Ammon's horn (tissue), 1 donor: ENCODE measurements at regions not wholly inside any gene's neighbourhood (a gene's known extent, or its start where the extent isn't known, plus 50 kb on each side); places are given as distances from the start of the nearest gene placed in this dataset.
A peak's percentile ranks its signal among the peaks of the same experiment; 100 is the strongest.
"Not testable (repeated sequence)": the region's sequence is repeated elsewhere in the genome, so short reads cannot be mapped to it uniquely, and the experiment has no call there.

Experiments used
- DNase-seq: peaks from one replicate; pipeline ENCODE4 v3.0.0-alpha.2; 2016; ENCODE audit warnings: low spot score

- DNase-seq: no peak
Observed at GRCh38 chr11:93902921-93903320, 52.5 kb upstream of the VSTM5 start.

DNA sequence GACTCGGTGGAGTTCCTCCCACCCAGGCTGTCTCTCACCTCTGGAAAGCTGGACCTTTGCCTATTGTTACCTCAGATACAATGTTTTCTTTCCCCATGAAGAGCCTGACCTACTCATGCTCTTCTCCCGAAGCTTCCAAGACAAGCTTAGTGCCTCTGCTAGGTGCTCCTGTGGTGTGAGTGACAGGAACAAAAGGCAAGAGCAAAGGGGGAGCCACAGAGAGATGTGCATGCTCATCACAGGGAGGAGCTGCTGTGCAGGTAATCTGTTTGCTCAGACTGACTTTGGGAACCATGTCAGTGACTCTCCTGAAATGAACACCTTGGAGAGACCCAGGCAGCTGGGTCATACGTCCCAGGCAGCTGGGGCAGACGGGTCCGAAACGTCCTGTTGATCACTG, 53.6 kb upstream of the VSTM5 start:
- no peak for DNase-seq

DNA sequence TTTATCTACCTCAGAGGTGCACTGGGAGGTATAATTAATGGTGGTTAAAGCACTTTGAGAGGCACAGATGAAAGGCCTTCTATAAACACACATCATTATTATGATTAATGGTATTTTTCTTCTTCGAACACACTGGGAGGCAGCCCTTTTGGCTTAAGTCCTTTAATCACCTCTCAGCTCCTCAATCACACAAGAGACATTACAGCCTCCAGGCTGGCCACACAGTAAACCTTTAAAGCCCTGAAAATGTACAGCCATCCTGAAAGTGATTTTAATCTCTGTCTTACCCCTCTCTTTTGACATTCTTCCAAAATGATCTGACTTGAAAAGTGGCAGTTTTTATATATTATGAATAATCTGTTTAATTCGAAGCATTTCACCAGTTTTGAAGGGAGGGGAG, 54.3 kb upstream of the VSTM5 start:
- DNase-seq: no peak

DNA sequence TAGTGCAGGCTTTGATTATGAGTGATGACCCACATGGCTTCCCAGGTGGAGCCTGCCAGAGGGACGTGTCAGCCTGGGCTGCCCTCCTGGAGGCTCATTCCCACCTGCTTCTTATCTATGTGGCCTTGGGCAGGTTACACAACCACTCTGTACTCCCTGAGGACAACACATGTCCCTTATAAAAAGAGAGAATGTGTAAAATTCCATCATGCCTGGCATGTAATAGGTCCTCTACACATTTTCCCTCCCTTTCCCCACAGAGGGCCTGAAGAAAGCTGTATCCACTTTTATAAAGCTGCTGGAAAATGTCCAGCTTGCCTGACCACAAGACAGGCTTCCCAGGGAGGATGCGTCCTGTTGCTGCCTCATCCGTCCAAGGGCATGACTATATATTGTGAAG, 55.0 kb upstream of the VSTM5 start:
- no peak for DNase-seq

DNA sequence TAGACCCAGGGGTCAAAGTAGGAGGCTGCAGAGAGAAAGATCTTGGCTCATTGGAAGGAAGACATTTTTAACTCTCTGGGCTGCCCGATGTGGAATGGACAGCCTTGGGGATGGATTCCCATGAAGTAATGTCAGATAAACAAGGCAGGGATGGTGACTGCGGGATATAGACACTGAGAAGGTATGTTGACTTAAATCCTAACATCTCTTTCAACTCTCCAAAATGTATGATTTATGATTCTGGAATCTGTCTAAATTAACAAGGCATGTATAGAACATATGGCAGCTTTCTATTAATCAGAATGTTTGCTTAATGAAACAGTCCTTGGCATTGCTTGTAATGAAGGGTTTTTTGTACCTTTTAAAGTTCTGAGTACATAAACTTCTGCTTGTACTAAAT, 56.1 kb upstream of the VSTM5 start:
- DNase-seq: no peak

- DNase-seq: no peak
Observed at GRCh38 chr11:93907901-93908300, 57.5 kb upstream of the VSTM5 start.

DNA sequence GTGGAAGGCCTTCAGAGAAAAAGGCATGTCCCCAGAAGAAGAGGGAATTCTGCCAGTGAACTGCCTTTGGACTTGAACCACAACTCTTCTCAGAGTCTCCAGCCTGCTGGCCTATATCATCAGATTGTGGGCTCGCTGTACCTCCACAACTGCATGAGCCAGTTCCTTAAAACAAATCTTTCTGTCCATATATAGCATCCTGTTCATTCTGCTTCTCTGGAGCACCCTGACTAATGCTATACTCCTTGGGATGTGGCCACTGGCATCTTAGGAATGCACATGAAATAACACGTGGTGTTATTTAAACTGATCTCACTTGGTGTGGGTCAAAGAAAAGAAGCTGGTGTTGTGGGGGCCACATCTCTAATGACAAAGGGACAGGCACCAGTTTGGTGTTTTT, 58.3 kb upstream of the VSTM5 start:
- DNase-seq: no peak

DNA sequence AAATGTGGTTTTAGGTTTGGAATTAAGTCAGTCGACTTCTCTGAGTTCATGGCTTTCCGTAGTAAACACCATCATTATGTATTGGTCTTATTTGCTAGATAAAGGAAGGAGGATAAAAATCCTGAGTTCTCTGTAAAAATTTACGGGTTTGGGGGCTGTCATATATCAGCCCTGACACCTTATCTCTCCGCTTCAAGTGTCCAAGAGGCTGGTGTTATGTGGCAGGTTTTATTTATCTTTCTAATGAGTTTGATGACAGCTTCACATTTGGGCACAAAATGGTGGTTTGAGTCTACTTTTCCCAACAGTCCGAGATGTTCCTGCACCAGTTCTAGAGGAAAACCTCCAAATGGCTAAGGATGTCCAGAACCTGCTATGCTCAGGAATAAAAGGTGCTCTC, 67.3 kb upstream of the VSTM5 start:
- no peak for DNase-seq

DNA sequence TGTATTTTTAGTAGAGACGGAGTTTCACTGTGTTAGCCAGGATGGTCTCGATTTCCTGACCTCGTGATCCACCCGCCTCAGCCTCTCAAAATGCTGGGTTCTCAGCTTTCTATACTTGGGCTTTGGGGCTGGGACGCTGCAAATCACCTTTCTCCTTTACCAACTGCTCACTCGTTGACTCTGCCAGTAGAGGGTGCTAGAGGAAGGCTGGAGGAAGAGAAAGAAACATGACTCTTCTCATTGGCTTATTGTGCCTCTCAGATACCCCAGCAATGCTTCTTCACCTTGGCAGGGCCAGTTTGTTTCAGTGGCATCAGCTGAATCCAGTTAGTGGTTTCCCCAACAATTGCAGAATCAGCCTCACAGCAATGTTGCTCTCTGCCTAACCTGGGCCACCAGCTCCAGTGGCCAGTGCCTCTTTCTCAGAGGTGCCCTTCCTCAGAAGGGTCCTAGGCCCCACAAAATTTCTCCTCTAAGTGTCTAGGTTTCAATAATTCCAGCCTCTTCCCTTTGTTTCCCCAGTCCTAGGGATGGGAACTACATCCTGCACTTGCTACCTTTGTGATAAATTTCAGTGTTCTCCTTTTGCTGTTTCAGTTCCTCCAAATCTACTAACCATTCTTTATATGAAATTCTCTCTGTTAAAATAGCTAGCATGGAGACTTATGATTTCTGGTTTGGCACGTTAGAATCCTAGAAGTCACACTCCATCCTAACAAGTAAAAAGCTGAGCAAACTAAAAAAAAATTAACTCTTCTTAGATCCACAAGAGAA, 71.5 kb upstream of the VSTM5 start:
- DNase-seq: peak; percentile 15

- DNase-seq: no peak
Observed at GRCh38 chr11:93922830-93923229, 72.4 kb upstream of the VSTM5 start.

- DNase-seq: not testable (repeated sequence)
Observed at GRCh38 chr11:93926099-93926498, 75.7 kb upstream of the VSTM5 start.

- DNase-seq: no peak
Observed at GRCh38 chr11:93929407-93929806, 79.0 kb upstream of the VSTM5 start.

DNA sequence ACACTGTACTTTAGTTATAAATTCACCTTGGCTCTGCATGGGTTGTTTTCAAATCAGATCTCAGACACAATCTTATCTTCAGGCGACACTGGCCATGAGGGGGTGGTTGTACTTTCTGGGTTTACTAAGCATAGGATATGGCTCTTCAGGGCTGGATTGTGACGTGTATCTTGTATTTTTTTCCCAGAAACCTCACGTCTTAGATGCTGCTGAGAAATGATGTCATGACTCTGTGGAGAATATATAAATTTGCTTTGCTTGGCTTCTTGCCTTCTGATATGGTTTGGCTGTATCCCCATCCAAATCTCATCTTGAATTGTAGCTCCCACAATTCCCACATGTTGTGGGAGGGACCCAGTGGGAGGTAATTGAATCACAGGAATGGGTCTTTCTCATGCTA, 82.8 kb upstream of the VSTM5 start:
- no peak for DNase-seq

GRCh38 chr11:93935826-93936225, 85.3 kb upstream of the HEPHL1 start:
- DNase-seq: no peak

- DNase-seq: peak; percentile 42
Observed at GRCh38 chr11:93936460-93936859, 84.7 kb upstream of the HEPHL1 start.

GRCh38 chr11:93939084-93939760, 81.9 kb upstream of the HEPHL1 start:
- DNase-seq: no peak

DNA sequence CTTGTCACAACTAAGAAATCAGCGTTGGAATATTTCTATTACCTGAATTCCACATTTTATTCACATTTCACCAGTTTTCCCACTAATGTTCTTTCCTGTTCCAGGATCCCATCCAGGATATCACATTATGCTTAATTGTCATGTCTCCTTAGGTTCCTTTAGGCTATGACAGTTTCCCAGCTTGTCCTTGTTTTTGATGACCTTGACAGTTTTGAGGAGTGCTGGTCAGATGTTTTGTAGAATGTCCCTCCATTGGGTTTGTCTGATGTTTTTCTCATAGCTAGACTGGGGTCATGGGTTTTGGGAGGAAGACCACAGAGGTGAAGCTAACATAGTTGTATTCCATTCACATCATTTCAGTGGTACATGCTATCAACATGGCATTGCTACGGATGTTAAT, 80.8 kb upstream of the HEPHL1 start:
- no peak for DNase-seq

GRCh38 chr11:93942176-93942575, 79.0 kb upstream of the HEPHL1 start:
- no peak for DNase-seq

DNA sequence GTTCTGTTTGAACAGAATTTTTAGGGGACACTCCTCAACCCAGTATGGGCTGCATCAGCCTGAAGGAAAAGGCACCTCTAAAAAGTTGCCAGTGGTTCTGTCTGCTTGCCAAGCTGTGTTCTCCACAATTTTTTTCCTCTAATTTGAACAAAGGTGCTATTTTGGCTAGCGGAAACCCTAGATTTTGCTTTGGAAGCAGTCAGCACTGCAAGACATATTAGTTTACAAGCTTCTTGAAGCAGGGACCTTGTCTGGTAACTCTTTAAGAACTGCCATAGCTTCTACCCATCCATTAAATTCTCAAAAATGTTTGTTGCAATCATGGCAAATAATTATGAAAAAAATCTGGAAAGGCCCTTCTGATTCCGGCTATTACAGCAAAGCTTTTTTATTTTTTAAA, 75.6 kb upstream of the HEPHL1 start:
- no peak for DNase-seq

GRCh38 chr11:93952082-93952780, 68.9 kb upstream of the HEPHL1 start:
- no peak for DNase-seq

GRCh38 chr11:93957397-93957952, 63.7 kb upstream of the HEPHL1 start:
- DNase-seq: no peak

DNA sequence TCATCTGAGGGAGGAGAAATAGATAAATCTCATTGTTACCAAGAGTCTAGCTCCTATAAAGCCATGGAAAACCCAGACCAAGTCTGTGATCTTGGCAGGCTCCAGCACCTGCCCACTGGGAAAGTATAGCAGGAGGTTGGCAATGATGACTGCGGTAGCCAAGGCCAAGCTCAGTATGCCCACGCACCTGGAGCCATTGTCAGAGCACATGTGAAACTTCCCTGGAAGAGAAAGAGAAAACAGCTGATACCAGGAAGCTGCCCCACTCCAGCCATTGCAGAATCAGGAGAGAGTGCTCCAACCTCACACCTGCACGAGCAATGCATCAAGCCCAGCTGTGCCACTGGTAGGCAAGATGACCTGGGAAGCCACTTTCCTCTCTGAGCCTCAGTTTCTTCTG, 62.2 kb upstream of the HEPHL1 start:
- no peak for DNase-seq

DNA sequence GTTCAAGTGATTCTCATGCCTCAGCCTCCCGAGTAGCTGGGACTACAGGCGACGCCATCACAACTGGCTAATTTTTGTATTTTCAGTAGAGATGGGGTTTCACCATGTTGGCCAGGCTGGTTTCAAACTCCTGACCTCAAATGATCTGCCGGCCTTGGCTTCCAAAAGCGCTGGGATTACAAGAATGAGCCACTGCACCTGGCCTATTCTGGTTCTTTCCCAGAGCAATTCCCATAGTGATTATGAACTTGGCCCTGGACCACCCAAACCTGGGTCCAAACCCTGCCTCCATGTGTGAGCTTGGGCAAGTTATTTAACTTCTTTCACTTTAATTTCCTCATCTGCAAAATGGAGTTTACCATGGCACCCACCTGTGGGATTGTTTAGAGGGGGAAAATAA, 61.5 kb upstream of the HEPHL1 start:
- no peak for DNase-seq
